ENCODE measurements at regions not wholly inside any gene's neighbourhood (a gene's known extent, or its start where the extent isn't known, plus 50 kb on each side); places are given as distances from the start of the nearest gene placed in this dataset.

- H4K20me1 ChIP-seq (ENCODE audit: insufficient read depth): no peaks in the 10 kb centered on the region
- H3K4me1 ChIP-seq (ENCODE audit: control insufficient read depth in 1 of 2, insufficient read depth in 2 of 2, low read length in 2 of 2): no peaks in the 10 kb centered on the region
- ATAC-seq: no peak
- intact Hi-C loops (cut with micrococcal nuclease): no loop called here
- no peak overlapping the region for H2AFZ ChIP-seq (ENCODE audit: low read depth, low read length, poor library complexity, severe bottlenecking)
- H3K27me3 ChIP-seq (ENCODE audit: insufficient read depth, low read length): 0 out of 2 replicates have a peak, but pooled peaks cover 5% of the 10 kb centered on the region
- no peak for TF ChIP-seq CBX3 (IDR thresholded peaks at IDR 0.05; ENCODE audit: low read depth)
- TF ChIP-seq CEBPB (IDR thresholded peaks at IDR 0.05; ENCODE audit: low read depth): no peak
- no peak for TF ChIP-seq CTCF (IDR thresholded peaks at IDR 0.05 in 2 of 3, conservative IDR thresholded peaks at IDR 0.05 in 1 of 3; ENCODE audit: borderline replicate concordance in 1 of 3, insufficient read depth in 1 of 3, low read depth in 2 of 3, low read length in 2 of 3)
- no peak for TF ChIP-seq EZH2 (IDR thresholded peaks at IDR 0.05)
- no peak for TF ChIP-seq REST (IDR thresholded peaks at IDR 0.05; ENCODE audit: low read depth)
- no peak for TF ChIP-seq EGR1 (IDR thresholded peaks at IDR 0.05; ENCODE audit: low read depth)
- no peak for TF ChIP-seq ELF1 (IDR thresholded peaks at IDR 0.05; ENCODE audit: borderline replicate concordance, low read depth)
- TF ChIP-seq YY1 (IDR thresholded peaks at IDR 0.05; ENCODE audit: extremely low read depth, insufficient replicate concordance, low read depth, low read length): no peak
- no peak for TF ChIP-seq POLR2A (IDR thresholded peaks at IDR 0.05; ENCODE audit: borderline replicate concordance, extremely low read depth, insufficient read depth, insufficient read length)
- TF ChIP-seq SIN3A (IDR thresholded peaks at IDR 0.05; ENCODE audit: low read depth): no peak
- no peak for TF ChIP-seq POLR2AphosphoS5 (IDR thresholded peaks at IDR 0.05; ENCODE audit: low read depth, low read length)
- no peak for TF ChIP-seq ZBTB33 (IDR thresholded peaks at IDR 0.05; ENCODE audit: extremely low read depth, insufficient replicate concordance, low read length)
- no peak for TF ChIP-seq ZNF274 (IDR thresholded peaks at IDR 0.05; ENCODE audit: low read depth, low read length)
- TF ChIP-seq TCF7L2 (IDR thresholded peaks at IDR 0.05; ENCODE audit: borderline replicate concordance, extremely low read depth, insufficient read depth, insufficient read length): no peak
- TF ChIP-seq ATF3 (IDR thresholded peaks at IDR 0.05): no peak
- no peak for TF ChIP-seq SP1 (IDR thresholded peaks at IDR 0.05; ENCODE audit: low read depth)
- no peak for TF ChIP-seq FOSL1 (IDR thresholded peaks at IDR 0.05; ENCODE audit: low read depth)
- no peak for TF ChIP-seq JUND (IDR thresholded peaks at IDR 0.05)
- TF ChIP-seq MAX (IDR thresholded peaks at IDR 0.05): no peak
- ChIA-PET CTCF (no interaction called here), RAD21 (ENCODE audit: low non-redundant PET in 1 of 2, low total read pairs in 2 of 2, uncharacterized antibody in 2 of 2, unreplicated experiment in 2 of 2) (no interaction called here), POLR2A (no interaction called here)
- no peaks in the 10 kb centered on the region for H3K79me2 ChIP-seq (ENCODE audit: insufficient read depth, low read length)
- no peaks in the 10 kb centered on the region for H3K9me2 ChIP-seq (ENCODE audit: insufficient read depth)
- no TSS peak for BruUV-seq (replicated peaks)
- H3K4me3 ChIP-seq (replicated peaks in 1 of 2; ENCODE audit: low read depth in 1 of 2, low read length in 2 of 2): no peak overlapping the region
- H3K36me3 ChIP-seq (ENCODE audit: control insufficient read depth in 1 of 2, insufficient read depth in 2 of 2, low read length in 2 of 2): no peaks in the 10 kb centered on the region
- DNase-seq (ENCODE audit: low read depth, low spot score): no peak
- no peak overlapping the region for H3K4me2 ChIP-seq (ENCODE audit: low read length)
- H3K9me3 ChIP-seq (ENCODE audit: control insufficient read depth in 1 of 2, insufficient read depth in 1 of 2, low read depth in 1 of 2, low read length in 2 of 2): no peaks in the 10 kb centered on the region
- no peak overlapping the region for H3K27ac ChIP-seq (ENCODE audit: low read depth, low read length)
- H3K9ac ChIP-seq (ENCODE audit: low read length): no peak overlapping the region
These were observed 108.5 kb downstream of the NIBAN1 start for GRCh38 chr1:184865831-184866230.
